GM21390 (cell line): ENCODE measurements at regions not wholly inside any gene's neighbourhood (a gene's known extent, or its start where the extent isn't known, plus 50 kb on each side); places are given as distances from the start of the nearest gene placed in this dataset.

Source experiments
- ATAC-seq: cut with Tn5 transposase; IDR thresholded peaks from one replicate; pipeline ENCODE4 v1.9.1; 2021; ENCODE audit not compliant: unreplicated experiment

- ATAC-seq, result no peak
Observed at GRCh38 chr4:165765053-165765452, 108.0 kb upstream of the TLL1 start.

- no peak for ATAC-seq
Observed at GRCh38 chr4:165766018-165766417, 107.0 kb upstream of the TLL1 start.

GRCh38 chr4:165766976-165767375 lies 106.1 kb upstream of the TLL1 start:
- ATAC-seq, result no peak

- ATAC-seq, result no peak
Observed at GRCh38 chr4:165767671-165768070, 105.4 kb upstream of the TLL1 start.

- no peak for ATAC-seq
Observed at GRCh38 chr4:165768281-165768680, 104.8 kb upstream of the TLL1 start.

GRCh38 chr4:165774326-165774725 lies 98.7 kb upstream of the TLL1 start:
- no peak for ATAC-seq

- ATAC-seq, result no peak
Observed at GRCh38 chr4:165779950-165780670, 92.9 kb upstream of the TLL1 start.

GRCh38 chr4:165780735-165781134 lies 92.3 kb upstream of the TLL1 start:
- no peak for ATAC-seq

GRCh38 chr4:165782623-165783022 lies 90.4 kb upstream of the TLL1 start:
- no peak for ATAC-seq

GRCh38 chr4:165783626-165784025 lies 89.4 kb upstream of the TLL1 start:
- no peak for ATAC-seq

- ATAC-seq, result no peak
Observed at GRCh38 chr4:165784672-165785071, 88.4 kb upstream of the TLL1 start.

GRCh38 chr4:165785337-165785736 lies 87.7 kb upstream of the TLL1 start:
- ATAC-seq, result no peak

- ATAC-seq, result no peak
Observed at GRCh38 chr4:165787516-165788274, 85.3 kb upstream of the TLL1 start.

- no peak for ATAC-seq
Observed at GRCh38 chr4:165788686-165789463, 84.2 kb upstream of the TLL1 start.

- no peak for ATAC-seq
Observed at GRCh38 chr4:165793236-165793635, 79.8 kb upstream of the TLL1 start.

- ATAC-seq, result no peak
Observed at GRCh38 chr4:165794834-165795233, 78.2 kb upstream of the TLL1 start.

- no peak for ATAC-seq
Observed at GRCh38 chr4:165799384-165799815, 73.6 kb upstream of the TLL1 start.

GRCh38 chr4:165802452-165802851 lies 70.6 kb upstream of the TLL1 start:
- no peak for ATAC-seq

GRCh38 chr4:165803005-165803404 lies 70.0 kb upstream of the TLL1 start:
- ATAC-seq, result no peak

- no peak for ATAC-seq
Observed at GRCh38 chr4:165805406-165805805, 67.6 kb upstream of the TLL1 start.

- no peak for ATAC-seq
Observed at GRCh38 chr4:165806613-165807012, 66.4 kb upstream of the TLL1 start.

GRCh38 chr4:165810726-165811125 lies 62.3 kb upstream of the TLL1 start:
- no peak for ATAC-seq
